ENCODE measurements at regions not wholly inside any gene's neighbourhood (a gene's known extent, or its start where the extent isn't known, plus 50 kb on each side); places are given as distances from the start of the nearest gene placed in this dataset.

DNA sequence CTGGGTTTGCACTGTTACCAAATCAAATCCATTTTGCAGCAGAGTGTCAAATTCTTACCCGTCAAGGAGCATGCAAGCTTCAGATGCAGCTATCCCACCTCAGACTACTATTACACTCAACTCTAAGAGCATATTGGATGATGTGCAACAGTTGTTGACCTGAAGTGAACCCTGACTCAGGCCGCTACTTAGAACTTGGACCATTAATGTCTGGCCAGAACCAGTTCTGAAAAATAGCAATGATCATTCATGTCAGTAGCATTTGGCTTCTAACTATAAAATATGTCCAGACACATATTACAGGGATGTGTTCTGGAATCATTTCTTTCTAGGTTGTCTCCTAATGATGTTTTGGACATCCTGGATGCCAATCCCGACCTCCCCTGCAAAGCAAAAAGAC lies 135.5 kb upstream of the PKDCC start:
- Mint-ChIP-seq H3K9me3 (ENCODE audit: unreplicated experiment) (peaks cover 20% of the 10 kb centered on the region), H3K27ac (ENCODE audit: unreplicated experiment) (no peak overlapping the region), H3K4me3 (ENCODE audit: unreplicated experiment) (no peak overlapping the region), H3K27me3 (ENCODE audit: low read depth, unreplicated experiment) (no peaks in the 10 kb centered on the region), H3K4me1 (ENCODE audit: low read depth, unreplicated experiment) (peaks cover 17% of the 10 kb centered on the region), H3K36me3 (ENCODE audit: low read depth, unreplicated experiment) (peaks cover 3% of the 10 kb centered on the region)
- Histone ChIP-seq H3K4me3 (ENCODE audit: insufficient read depth, low read depth, low read length) (no peak overlapping the region), H2AFZ (ENCODE audit: low read depth, low read length) (no peak overlapping the region), H3K9ac (ENCODE audit: low read length) (no peak overlapping the region), H3K36me3 (ENCODE audit: insufficient read depth, low read length) (no peaks in the 10 kb centered on the region), H3K4me1 (ENCODE audit: insufficient read depth, low read length) (peaks cover 11% of the 10 kb centered on the region), H3K79me2 (ENCODE audit: insufficient read depth, low read length) (no peaks in the 10 kb centered on the region), H3K27me3 (ENCODE audit: insufficient read depth, low read length) (no peaks in the 10 kb centered on the region), H3K27ac (ENCODE audit: low read depth, low read length) (no peak overlapping the region), H3K4me2 (ENCODE audit: low read length) (no peak overlapping the region), H4K20me1 (ENCODE audit: insufficient read depth, low read length) (no peaks in the 10 kb centered on the region), H3K9me3 (ENCODE audit: insufficient read depth, low read depth, low read length) (no peaks in the 10 kb centered on the region)
- DNase-seq (ENCODE audit: low read depth) (no peak), FAIRE-seq (no peak)
- TF ChIP-seq EZH2 (IDR thresholded peaks at IDR 0.05; ENCODE audit: insufficient read depth, low read length) = no peak
- TF ChIP-seq, protein P1, sequence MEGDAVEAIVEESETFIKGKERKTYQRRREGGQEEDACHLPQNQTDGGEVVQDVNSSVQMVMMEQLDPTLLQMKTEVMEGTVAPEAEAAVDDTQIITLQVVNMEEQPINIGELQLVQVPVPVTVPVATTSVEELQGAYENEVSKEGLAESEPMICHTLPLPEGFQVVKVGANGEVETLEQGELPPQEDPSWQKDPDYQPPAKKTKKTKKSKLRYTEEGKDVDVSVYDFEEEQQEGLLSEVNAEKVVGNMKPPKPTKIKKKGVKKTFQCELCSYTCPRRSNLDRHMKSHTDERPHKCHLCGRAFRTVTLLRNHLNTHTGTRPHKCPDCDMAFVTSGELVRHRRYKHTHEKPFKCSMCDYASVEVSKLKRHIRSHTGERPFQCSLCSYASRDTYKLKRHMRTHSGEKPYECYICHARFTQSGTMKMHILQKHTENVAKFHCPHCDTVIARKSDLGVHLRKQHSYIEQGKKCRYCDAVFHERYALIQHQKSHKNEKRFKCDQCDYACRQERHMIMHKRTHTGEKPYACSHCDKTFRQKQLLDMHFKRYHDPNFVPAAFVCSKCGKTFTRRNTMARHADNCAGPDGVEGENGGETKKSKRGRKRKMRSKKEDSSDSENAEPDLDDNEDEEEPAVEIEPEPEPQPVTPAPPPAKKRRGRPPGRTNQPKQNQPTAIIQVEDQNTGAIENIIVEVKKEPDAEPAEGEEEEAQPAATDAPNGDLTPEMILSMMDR (IDR thresholded peaks at IDR 0.05; ENCODE audit: insufficient read depth, low read depth, low read length) = no peak

DNA sequence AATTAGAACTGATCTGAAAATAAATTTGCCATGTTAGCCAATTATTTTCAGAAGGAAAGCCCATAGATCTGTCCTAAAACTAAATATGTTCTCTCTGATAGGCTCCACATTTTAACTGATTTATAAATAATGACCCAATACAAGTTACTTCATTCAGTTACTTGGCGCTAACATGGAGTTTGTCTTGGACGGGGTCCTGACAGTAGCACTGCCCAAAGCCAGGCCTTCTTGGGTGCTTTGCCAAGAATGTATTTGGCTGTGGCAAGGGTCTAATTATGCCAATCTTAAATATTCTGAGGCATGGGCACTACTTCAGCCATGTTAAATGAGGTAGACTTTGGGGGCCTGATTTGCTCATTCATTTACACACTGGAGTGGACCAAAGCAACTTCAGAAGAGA lies 135.0 kb upstream of the PKDCC start:
- Mint-ChIP-seq H3K4me3 (ENCODE audit: unreplicated experiment) (no peak overlapping the region), H3K27me3 (ENCODE audit: low read depth, unreplicated experiment) (no peaks in the 10 kb centered on the region), H3K27ac (ENCODE audit: unreplicated experiment) (no peak overlapping the region), H3K9me3 (ENCODE audit: unreplicated experiment) (peaks cover 20% of the 10 kb centered on the region), H3K4me1 (ENCODE audit: low read depth, unreplicated experiment) (peaks cover 14% of the 10 kb centered on the region), H3K36me3 (ENCODE audit: low read depth, unreplicated experiment) (peaks cover 3% of the 10 kb centered on the region)
- Histone ChIP-seq H3K79me2 (ENCODE audit: insufficient read depth, low read length) (no peaks in the 10 kb centered on the region), H3K9me3 (ENCODE audit: insufficient read depth, low read depth, low read length) (no peaks in the 10 kb centered on the region), H3K36me3 (ENCODE audit: insufficient read depth, low read length) (no peaks in the 10 kb centered on the region), H3K4me1 (ENCODE audit: insufficient read depth, low read length) (peaks cover 9% of the 10 kb centered on the region), H3K27me3 (ENCODE audit: insufficient read depth, low read length) (no peaks in the 10 kb centered on the region), H3K9ac (ENCODE audit: low read length) (no peak overlapping the region), H4K20me1 (ENCODE audit: insufficient read depth, low read length) (no peaks in the 10 kb centered on the region), H3K4me3 (ENCODE audit: insufficient read depth, low read depth, low read length) (no peak overlapping the region), H2AFZ (ENCODE audit: low read depth, low read length) (no peak overlapping the region), H3K4me2 (ENCODE audit: low read length) (no peak overlapping the region), H3K27ac (ENCODE audit: low read depth, low read length) (no peak overlapping the region)
- FAIRE-seq (no peak), DNase-seq (ENCODE audit: low read depth) (no peak)
- TF ChIP-seq EZH2 (IDR thresholded peaks at IDR 0.05; ENCODE audit: insufficient read depth, low read length) = no peak
- TF ChIP-seq, protein P1 (IDR thresholded peaks at IDR 0.05; ENCODE audit: insufficient read depth, low read depth, low read length) = no peak

DNA sequence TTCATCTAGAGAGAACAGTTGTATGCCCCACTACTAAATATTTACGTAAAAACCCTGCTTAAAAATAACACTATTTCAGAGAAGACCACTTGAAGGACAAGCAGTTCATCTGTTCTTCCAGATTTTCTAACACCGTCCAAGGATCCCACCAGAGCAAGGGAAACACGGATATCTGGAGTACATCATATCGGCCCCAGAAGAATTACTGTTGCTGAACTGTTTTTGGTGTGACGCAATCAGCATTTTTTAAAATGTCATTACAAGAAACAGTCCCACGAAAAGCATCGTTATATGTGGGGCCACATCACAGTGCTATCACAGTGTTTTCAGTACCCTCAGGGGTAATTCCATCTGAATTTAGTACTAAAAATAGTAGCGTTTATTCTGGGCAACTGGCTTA lies 134.5 kb upstream of the PKDCC start:
- no peak for FAIRE-seq
- no peak overlapping the region for H2AFZ ChIP-seq (ENCODE audit: low read depth, low read length)
- no peak overlapping the region for H3K4me3 Mint-ChIP-seq (ENCODE audit: unreplicated experiment)

More for the DNA sequence above, 134.5 kb upstream of the PKDCC start:
- Mint-ChIP-seq H3K36me3 (ENCODE audit: low read depth, unreplicated experiment) (peaks cover 3% of the 10 kb centered on the region), H3K4me1 (ENCODE audit: low read depth, unreplicated experiment) (peaks cover 9% of the 10 kb centered on the region), H3K27me3 (ENCODE audit: low read depth, unreplicated experiment) (no peaks in the 10 kb centered on the region), H3K9me3 (ENCODE audit: unreplicated experiment) (peaks cover 20% of the 10 kb centered on the region), H3K27ac (ENCODE audit: unreplicated experiment) (no peak overlapping the region)
- TF ChIP-seq, protein P1 (IDR thresholded peaks at IDR 0.05; ENCODE audit: insufficient read depth, low read depth, low read length) = no peak
- TF ChIP-seq EZH2 (IDR thresholded peaks at IDR 0.05; ENCODE audit: insufficient read depth, low read length) = no peak
- Histone ChIP-seq H3K27me3 (ENCODE audit: insufficient read depth, low read length) (no peaks in the 10 kb centered on the region), H3K27ac (ENCODE audit: low read depth, low read length) (no peak overlapping the region), H3K4me3 (ENCODE audit: insufficient read depth, low read depth, low read length) (no peak overlapping the region), H4K20me1 (ENCODE audit: insufficient read depth, low read length) (no peaks in the 10 kb centered on the region), H3K4me1 (ENCODE audit: insufficient read depth, low read length) (peaks cover 4% of the 10 kb centered on the region), H3K4me2 (ENCODE audit: low read length) (no peak overlapping the region), H3K36me3 (ENCODE audit: insufficient read depth, low read length) (no peaks in the 10 kb centered on the region), H3K9ac (ENCODE audit: low read length) (no peak overlapping the region), H3K9me3 (ENCODE audit: insufficient read depth, low read depth, low read length) (no peaks in the 10 kb centered on the region), H3K79me2 (ENCODE audit: insufficient read depth, low read length) (no peaks in the 10 kb centered on the region)
- no peak for DNase-seq (ENCODE audit: low read depth)

All from astrocyte (in vitro differentiated cells and primary cell).